AG04449 (cell line): ENCODE measurements at regions not wholly inside any gene's neighbourhood (a gene's known extent, or its start where the extent isn't known, plus 50 kb on each side); places are given as distances from the start of the nearest gene placed in this dataset.
"Not testable (repeated sequence)": the region's sequence is repeated elsewhere in the genome, so short reads cannot be mapped to it uniquely, and the experiment has no call there.

Source experiments
- CTCF ChIA-PET: fragments of 350-600 bp; formaldehyde crosslinking; extraction: SDS; loops from one replicate; lab custom pipeline; 2021; ENCODE audit warnings: antibody characterized with exemption; lab: Yijun Ruan, JAX
- POLR2A ChIA-PET: fragments of 400-600, 350-600 bp; formaldehyde crosslinking; extraction: SDS; loops from one replicate; lab custom pipeline; 2020; ENCODE audit warnings: antibody characterized with exemption, inconsistent platforms; lab: Yijun Ruan, JAX
- DNase-seq: peaks from one replicate; pipeline ENCODE4 v3.0.0-alpha.2; 2010; ENCODE audit warnings: low read depth, low spot score
- H3K4me3 ChIP-seq: 2 replicates; pipeline ENCODE4 v1.5.1; 2011; ENCODE audit warnings: low read depth, mild to moderate bottlenecking, control low read depth, low read length
- CTCF ChIP-seq: IDR thresholded peaks from one replicate; pipeline ENCODE4 v1.5.1; 2011; ENCODE audit warnings: mild to moderate bottlenecking, moderate library complexity, low read length, control low read depth, inconsistent platforms; ENCODE audit not compliant: insufficient read depth; ENCODE audit errors: missing control alignments

- DNase-seq, H3K4me3 ChIP-seq, CTCF ChIA-PET, POLR2A ChIA-PET: not testable (repeated sequence)
- peak; percentile 44 for TF ChIP-seq CTCF
Measured at GRCh38 chr4:132227857-132228165, 921.3 kb upstream of the PCDH10 start.

GRCh38 chr4:132228676-132229075, 920.4 kb upstream of the PCDH10 start:
- ChIA-PET CTCF (no interaction called here), POLR2A (no interaction called here)
- TF ChIP-seq CTCF, result no peak
- H3K4me3 ChIP-seq, result no peak overlapping the region
- no peak for DNase-seq

- TF ChIP-seq CTCF, result no peak
- no peak overlapping the region for H3K4me3 ChIP-seq
- ChIA-PET CTCF (no interaction called here), POLR2A (no interaction called here)
- DNase-seq, result no peak
Measured at GRCh38 chr4:132230025-132230424, 919.1 kb upstream of the PCDH10 start.

GRCh38 chr4:132238697-132239096, 910.4 kb upstream of the PCDH10 start:
- ChIA-PET POLR2A (no interaction called here), CTCF (no interaction called here)
- no peak for DNase-seq
- no peak overlapping the region for H3K4me3 ChIP-seq
- no peak for TF ChIP-seq CTCF

GRCh38 chr4:132240081-132240480, 909.0 kb upstream of the PCDH10 start:
- DNase-seq, result no peak
- no peak for TF ChIP-seq CTCF
- POLR2A ChIA-PET, result no interaction called here
- CTCF ChIA-PET, result no interaction called here
- no peak overlapping the region for H3K4me3 ChIP-seq

GRCh38 chr4:132245319-132245718, 903.8 kb upstream of the PCDH10 start:
- TF ChIP-seq CTCF, result no peak
- DNase-seq, result no peak
- CTCF ChIA-PET, result no interaction called here
- POLR2A ChIA-PET, result no interaction called here
- no peak overlapping the region for H3K4me3 ChIP-seq
